SU-DHL-6 (cell line): ENCODE measurements at regions not wholly inside any gene's neighbourhood (a gene's known extent, or its start where the extent isn't known, plus 50 kb on each side); places are given as distances from the start of the nearest gene placed in this dataset.

ENCODE experiments used
- H2AFZ ChIP-seq: fragments of 200-600 bp; sonication (generic); 2 replicates; pipeline ENCODE4 v1.6.1; 2014; ENCODE audit warnings: low read depth, mild to moderate bottlenecking, moderate library complexity, mixed read lengths, antibody characterized with exemption, low read length; ENCODE audit not compliant: severe bottlenecking
- H3F3A ChIP-seq: fragments of 200-600 bp; shearing (Covaris generic); 2 replicates; pipeline ENCODE4 v1.6.0; 2016; ENCODE audit warnings: antibody characterized with exemption, mild to moderate bottlenecking; ENCODE audit not compliant: insufficient read depth
- H3K27ac ChIP-seq: fragments of 200-600 bp; sonication (generic); 2 replicates; pipeline ENCODE4 v1.5.1; 2016; ENCODE audit warnings: low read depth, mild to moderate bottlenecking, low read length, moderate library complexity, mixed read lengths
- H3K27me3 ChIP-seq: fragments of 200-600 bp; sonication (generic), shearing (Covaris generic); 2 replicates; pipeline ENCODE4 v1.6.0; 2014; ENCODE audit warnings: mild to moderate bottlenecking, low read length
- H3K36me3 ChIP-seq: fragments of 200-600 bp; sonication (generic); 2 replicates; pipeline ENCODE4 v1.6.1; 2014; ENCODE audit warnings: mild to moderate bottlenecking, low read length, mixed read lengths
- H3K4me2 ChIP-seq: fragments of 300-600, 200-600 bp; shearing (Covaris generic), sonication (generic); 2 replicates; pipeline ENCODE4 v1.6.0; 2014; ENCODE audit warnings: low read length, low read depth, mild to moderate bottlenecking; ENCODE audit not compliant: poor library complexity, severe bottlenecking
- H3K4me3 ChIP-seq: fragments of 200-600 bp; sonication (generic); 2 replicates; pipeline ENCODE4 v1.5.1; 2014; ENCODE audit warnings: antibody characterized with exemption, low read length, mild to moderate bottlenecking, mixed read lengths; ENCODE audit not compliant: insufficient read depth, poor library complexity, severe bottlenecking
- H3K79me2 ChIP-seq: fragments of 200-600 bp; sonication (generic); 2 replicates; pipeline ENCODE4 v1.6.1; 2014; ENCODE audit warnings: mild to moderate bottlenecking, low read length, moderate library complexity; ENCODE audit not compliant: insufficient read depth
- H3K9ac ChIP-seq: fragments of 200-600 bp; sonication (generic); 2 replicates; pipeline ENCODE4 v1.7.0; 2014; ENCODE audit warnings: mild to moderate bottlenecking, low read length
- H3K9me2 ChIP-seq: fragments of 200-600 bp; sonication (generic); replicated peaks from 2 replicates; pipeline ENCODE4 v1.6.1; 2014; ENCODE audit warnings: low read length; ENCODE audit not compliant: insufficient read depth
- H3K9me3 ChIP-seq: fragments of 200-600 bp; sonication (generic); 2 replicates; pipeline ENCODE4 v1.6.1; 2014; ENCODE audit warnings: low read length, mixed read lengths; ENCODE audit not compliant: insufficient read depth
- H4K20me1 ChIP-seq: fragments of 200-600 bp; sonication (generic); 2 replicates; pipeline ENCODE4 v1.6.1; 2014; ENCODE audit warnings: low read depth, mild to moderate bottlenecking, antibody characterized with exemption, low read length, moderate library complexity, mixed read lengths
- EZH2phosphoT487 ChIP-seq: fragments of 200-600 bp; sonication (generic), shearing (Covaris generic); conservative IDR thresholded peaks from 2 replicates; pipeline ENCODE4 v1.6.1; 2018; ENCODE audit warnings: mild to moderate bottlenecking, antibody characterized with exemption, low read length, moderate library complexity, mixed read lengths
- TF ChIP-seq, protein P1 (sequence below): fragments of 200-600 bp; sonication (generic); IDR thresholded peaks from one replicate; pipeline ENCODE4 v1.5.1; 2017; ENCODE audit warnings: antibody characterized with exemption, mild to moderate bottlenecking, low read length, moderate library complexity; ENCODE audit not compliant: insufficient read depth, poor library complexity, severe bottlenecking

DNA sequence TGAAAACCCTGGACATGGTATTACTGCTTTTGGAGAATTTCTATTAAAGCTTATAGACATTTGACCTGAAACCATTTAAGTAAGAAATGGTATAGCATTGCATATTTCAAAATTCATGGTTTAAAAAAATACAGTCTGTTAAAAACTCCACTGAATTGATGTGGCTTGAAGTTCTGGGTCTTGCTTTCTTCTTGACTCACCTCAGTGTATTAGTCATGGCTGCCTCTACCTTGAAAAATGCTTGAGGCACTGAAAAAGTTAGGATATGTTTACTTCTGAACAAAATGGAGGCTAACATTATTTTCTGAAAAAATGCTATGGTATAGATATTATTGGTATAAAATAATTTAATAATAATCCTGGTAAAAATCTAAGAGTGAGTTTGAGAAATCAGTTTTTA is 349.2 kb downstream of the AASDHPPT start:
- H3K9me2 ChIP-seq = no peaks in the 10 kb centered on the region
- no peaks in the 10 kb centered on the region for H3F3A ChIP-seq
- H4K20me1 ChIP-seq = no peaks in the 10 kb centered on the region
- no peaks in the 10 kb centered on the region for H3K79me2 ChIP-seq
- H3K9ac ChIP-seq = no peak overlapping the region
- no peaks in the 10 kb centered on the region for H3K36me3 ChIP-seq
- H3K27ac ChIP-seq = no peak overlapping the region
- H2AFZ ChIP-seq = no peak overlapping the region
- no peaks in the 10 kb centered on the region for H3K9me3 ChIP-seq
- TF ChIP-seq, protein P1, sequence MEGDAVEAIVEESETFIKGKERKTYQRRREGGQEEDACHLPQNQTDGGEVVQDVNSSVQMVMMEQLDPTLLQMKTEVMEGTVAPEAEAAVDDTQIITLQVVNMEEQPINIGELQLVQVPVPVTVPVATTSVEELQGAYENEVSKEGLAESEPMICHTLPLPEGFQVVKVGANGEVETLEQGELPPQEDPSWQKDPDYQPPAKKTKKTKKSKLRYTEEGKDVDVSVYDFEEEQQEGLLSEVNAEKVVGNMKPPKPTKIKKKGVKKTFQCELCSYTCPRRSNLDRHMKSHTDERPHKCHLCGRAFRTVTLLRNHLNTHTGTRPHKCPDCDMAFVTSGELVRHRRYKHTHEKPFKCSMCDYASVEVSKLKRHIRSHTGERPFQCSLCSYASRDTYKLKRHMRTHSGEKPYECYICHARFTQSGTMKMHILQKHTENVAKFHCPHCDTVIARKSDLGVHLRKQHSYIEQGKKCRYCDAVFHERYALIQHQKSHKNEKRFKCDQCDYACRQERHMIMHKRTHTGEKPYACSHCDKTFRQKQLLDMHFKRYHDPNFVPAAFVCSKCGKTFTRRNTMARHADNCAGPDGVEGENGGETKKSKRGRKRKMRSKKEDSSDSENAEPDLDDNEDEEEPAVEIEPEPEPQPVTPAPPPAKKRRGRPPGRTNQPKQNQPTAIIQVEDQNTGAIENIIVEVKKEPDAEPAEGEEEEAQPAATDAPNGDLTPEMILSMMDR = no peak
- no peak for TF ChIP-seq EZH2phosphoT487
- no peak overlapping the region for H3K4me3 ChIP-seq
- no peak overlapping the region for H3K4me2 ChIP-seq
- H3K27me3 ChIP-seq = no peaks in the 10 kb centered on the region

DNA sequence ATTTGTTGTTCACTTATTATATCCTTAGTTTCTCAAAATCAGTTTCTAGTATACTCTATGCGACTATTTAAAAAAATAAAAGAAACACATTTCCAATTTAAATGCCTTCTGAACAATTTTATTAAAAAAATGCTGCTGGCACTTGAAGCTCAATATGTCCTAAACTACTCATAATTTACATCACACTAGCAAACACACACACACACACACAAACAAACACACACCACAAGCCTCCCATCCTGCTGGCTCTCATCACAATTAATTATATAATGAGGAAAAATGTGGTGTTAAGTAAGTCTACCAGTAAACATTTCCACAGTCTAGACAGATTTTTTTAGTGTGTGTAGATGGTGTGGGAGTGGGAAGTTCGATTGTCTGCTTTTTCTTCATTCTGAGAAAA is 350.3 kb downstream of the AASDHPPT start:
- no peaks in the 10 kb centered on the region for H3F3A ChIP-seq
- H3K79me2 ChIP-seq = no peaks in the 10 kb centered on the region
- no peak overlapping the region for H2AFZ ChIP-seq
- no peak overlapping the region for H3K9ac ChIP-seq
- no peak overlapping the region for H3K4me3 ChIP-seq
- H3K9me2 ChIP-seq = no peaks in the 10 kb centered on the region
- H3K27ac ChIP-seq = no peak overlapping the region
- H4K20me1 ChIP-seq = no peaks in the 10 kb centered on the region
- H3K9me3 ChIP-seq = no peaks in the 10 kb centered on the region
- no peaks in the 10 kb centered on the region for H3K36me3 ChIP-seq
- TF ChIP-seq EZH2phosphoT487 = no peak
- H3K27me3 ChIP-seq = no peaks in the 10 kb centered on the region
- H3K4me2 ChIP-seq = no peak overlapping the region

DNA sequence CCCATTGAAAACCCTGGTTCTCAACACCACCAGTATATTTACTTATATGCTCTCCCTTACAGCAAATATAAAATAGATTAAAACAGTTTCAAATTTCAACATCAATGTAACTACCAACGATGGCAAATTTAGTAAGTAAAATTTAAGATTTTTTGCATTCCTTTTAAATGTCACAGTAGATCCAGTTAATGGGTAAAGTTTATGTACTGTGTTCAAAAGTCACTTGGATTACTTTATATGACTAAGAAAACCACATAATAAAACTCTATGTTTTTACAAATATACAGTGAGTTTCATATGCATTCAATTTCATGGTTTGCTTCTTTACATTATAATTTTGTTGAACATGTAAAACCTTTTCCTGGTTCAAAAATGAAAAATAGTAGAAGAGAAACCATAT is 364.6 kb downstream of the AASDHPPT start:
- Histone ChIP-seq H3K9me3 (no peaks in the 10 kb centered on the region), H4K20me1 (peaks cover 4% of the 10 kb centered on the region; the same call in 1 of the 2 replicates), H3K36me3 (no peaks in the 10 kb centered on the region), H3K4me2 (no peak overlapping the region), H3K79me2 (no peaks in the 10 kb centered on the region), H3K27ac (no peak overlapping the region), H3F3A (no peaks in the 10 kb centered on the region), H3K9ac (no peak overlapping the region), H2AFZ (no peak overlapping the region), H3K27me3 (no peaks in the 10 kb centered on the region), H3K4me3 (no peak overlapping the region), H3K9me2 (no peaks in the 10 kb centered on the region)
- no peak for TF ChIP-seq EZH2phosphoT487
- TF ChIP-seq, protein P1 = no peak

DNA sequence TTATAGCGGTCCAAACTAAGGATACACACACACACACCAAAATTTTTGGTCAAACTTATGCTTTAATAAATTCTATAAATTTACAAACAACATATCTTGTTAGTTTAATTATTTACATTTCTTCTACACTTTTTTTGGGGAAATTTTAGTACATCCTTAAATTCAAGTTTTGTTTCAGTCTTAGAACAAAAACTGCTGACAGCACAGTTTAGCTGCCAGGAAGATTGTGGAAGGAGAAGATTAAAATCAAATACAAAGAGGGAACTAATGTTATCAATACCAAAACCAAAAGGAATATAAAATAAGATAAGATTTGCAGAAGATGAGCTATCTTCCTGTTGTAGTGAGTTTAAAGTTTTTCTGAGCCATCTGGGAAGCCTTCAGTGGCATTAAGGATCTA is 368.8 kb downstream of the AASDHPPT start:
- Histone ChIP-seq H4K20me1 (peaks cover 2% of the 10 kb centered on the region; the same call in 1 of the 2 replicates), H3K9me2 (no peaks in the 10 kb centered on the region), H3K79me2 (no peaks in the 10 kb centered on the region), H3K4me3 (no peak overlapping the region), H3K27me3 (no peaks in the 10 kb centered on the region), H3K36me3 (no peaks in the 10 kb centered on the region), H3K27ac (no peak overlapping the region), H2AFZ (no peak overlapping the region), H3F3A (no peaks in the 10 kb centered on the region), H3K4me2 (no peak overlapping the region), H3K9me3 (no peaks in the 10 kb centered on the region), H3K9ac (no peak overlapping the region)
- no peak for TF ChIP-seq EZH2phosphoT487
- TF ChIP-seq, protein P1 = no peak
